ENCODE measurements at regions not wholly inside any gene's neighbourhood (a gene's known extent, or its start where the extent isn't known, plus 50 kb on each side); places are given as distances from the start of the nearest gene placed in this dataset.
A peak's percentile ranks its signal among the peaks of the same experiment; 100 is the strongest.

DNA sequence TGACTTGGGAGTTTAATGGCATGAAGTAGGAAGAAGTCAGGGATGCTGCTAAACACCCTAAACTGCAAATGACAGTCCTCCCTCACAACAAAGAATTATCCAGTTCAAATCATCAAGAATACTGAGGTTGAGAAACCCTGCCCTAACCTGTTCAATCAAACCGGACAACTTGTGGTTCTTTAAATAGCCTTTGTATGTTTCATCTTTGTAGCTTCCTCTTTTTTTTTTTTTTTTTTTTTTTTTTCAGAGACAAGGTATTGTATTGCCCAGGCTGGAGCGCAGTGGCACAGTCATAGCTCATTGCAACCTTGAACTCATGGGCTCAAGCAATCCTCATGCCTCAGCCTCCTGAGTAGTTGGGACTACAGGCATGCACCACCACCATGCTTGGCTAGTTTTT is 52.5 kb upstream of the TTC29 start:
- no peak for DNase-seq

DNA sequence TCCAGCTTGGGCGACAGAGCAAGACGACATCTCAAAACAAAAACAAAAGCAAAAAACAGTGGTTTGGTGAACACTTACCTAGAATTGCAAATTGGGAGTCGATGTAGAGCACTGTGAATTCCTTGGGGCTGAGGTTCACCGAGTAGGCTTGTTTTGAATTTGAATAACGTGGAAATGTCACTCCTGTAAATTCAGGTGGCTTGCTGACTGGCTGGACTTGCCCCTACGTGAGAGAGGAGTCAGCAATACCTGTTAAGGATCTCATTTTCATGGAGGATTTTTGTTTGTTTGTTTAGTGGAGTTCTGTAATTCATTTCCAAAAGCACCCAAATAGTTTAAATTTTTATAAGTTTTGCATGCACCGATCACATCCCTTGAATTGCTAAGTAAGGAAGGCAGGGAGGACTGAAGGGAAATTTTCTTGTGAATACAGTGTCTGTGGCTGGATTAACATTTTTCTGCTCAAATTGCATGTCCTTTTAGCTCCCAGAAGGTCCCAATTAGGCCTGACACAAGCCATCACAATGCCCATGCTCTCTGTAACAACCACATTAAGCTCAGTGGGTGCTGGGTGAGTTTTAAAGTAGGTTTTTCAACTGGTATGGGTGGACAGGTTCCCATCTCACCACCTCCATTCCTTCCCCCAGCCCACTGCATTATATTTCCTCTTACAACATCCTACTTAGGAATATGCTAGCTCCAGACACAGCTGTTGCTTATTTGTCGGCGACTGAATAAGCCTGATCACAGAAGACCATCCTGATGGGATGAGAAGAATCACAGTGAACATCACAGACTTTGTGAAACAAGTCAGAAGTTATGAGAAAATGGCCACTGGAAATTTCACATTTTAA is 58.5 kb upstream of the TTC29 start:
- no peak for DNase-seq

DNA sequence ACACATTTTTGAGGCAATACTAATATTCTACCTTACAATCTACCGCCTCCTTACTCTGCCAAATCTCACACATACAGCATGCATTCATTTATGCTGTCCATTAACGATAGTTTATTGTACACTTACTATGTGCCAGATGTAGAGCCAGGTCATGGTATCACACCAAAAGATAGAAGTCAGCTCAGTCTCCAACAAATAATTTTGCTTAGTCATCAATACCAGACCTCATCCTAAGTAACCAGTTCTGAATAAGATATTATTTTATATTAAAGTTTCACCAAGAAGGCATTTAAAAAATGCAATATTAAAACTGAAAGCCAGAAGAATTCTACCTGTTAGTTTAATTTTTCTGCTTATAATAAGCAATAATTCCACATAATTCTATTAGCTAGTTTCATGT is 60.6 kb upstream of the TTC29 start:
- no peak for DNase-seq

DNA sequence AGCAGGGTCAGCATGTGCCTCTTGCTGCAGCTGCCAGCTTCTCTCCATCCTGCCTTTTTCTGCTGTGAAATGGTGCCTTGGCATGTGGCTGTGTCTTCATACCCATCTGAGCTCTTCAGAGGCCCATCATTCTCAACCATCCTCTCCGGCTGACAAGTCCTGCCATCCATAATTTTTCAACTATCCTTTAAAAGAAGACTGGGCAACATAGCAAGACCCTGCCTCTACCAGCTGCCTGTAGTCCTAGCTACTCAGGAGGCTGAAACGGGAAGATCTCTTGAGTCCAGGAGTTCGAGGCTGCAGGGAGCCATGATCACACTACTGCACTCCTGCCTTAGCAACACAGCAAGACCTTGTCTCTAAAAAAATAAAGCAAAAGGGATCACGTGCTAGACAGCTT is 64.2 kb upstream of the TTC29 start:
- no peak for DNase-seq

DNA sequence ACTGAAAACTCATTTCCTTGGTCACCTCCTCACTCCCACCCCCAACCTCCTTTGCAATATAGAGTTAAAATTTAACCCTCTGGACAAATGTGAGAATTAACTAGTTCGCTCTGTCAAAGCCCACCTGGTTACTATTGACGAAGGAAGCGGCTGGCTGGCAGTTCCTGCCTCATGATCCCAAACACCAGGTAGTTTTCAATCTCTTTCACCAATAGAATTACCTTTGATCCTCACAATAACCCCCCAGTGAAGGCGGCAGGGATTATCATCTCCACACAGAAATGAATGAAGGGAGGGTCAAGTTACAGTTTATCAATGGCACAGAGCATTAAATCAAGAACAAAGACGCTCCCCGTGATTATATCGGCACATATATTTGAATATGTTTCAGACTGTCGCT is 65.7 kb upstream of the TTC29 start:
- no peak for DNase-seq

DNA sequence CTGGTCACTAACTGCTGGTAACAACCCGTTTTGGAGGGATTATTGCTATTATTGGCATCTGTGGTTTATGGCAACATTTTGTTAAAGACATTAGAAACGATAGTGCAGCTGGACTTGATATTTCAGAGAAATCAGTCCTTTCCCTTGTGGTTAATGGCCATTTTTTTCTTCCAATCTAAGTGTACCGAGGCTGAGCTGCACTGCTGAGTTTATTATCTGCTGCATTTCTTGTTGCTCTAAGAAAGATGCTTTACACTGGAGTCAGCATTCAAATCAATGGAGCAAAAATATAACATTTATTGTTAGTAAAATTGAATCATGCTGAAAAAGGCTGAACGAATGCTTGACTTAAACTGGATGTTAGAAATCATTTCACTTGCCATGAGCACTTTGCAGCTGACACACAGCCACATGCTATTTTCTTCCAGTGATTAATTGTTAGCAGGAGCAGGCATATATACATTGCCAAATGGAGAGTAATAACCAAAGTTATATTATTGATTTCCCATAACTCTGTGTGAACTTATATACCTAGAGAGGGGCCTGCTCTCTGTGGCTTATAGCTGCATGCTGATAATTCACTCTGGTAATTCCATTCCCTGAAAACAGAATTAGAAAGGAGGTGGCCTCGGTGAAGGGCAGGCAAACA is 66.5 kb upstream of the TTC29 start:
- no peak for DNase-seq

DNA sequence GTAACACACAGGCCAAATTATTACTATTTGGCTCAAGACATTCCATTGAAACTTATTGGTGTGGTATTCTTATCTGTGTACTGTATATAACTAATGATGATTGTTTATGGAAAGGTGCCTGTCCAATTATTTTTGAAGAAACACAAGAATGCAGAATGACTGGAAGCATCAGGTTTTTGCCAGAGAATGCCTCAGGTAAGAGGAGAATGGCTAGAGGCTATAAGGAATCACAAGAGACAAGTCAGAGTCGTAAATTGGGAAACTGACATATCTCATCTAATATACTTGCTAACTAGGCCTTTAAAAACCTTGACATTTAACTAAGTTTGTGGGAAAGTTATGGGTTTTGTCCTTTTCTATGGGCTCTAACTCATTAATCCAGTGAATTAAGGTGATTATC is 69.3 kb upstream of the TTC29 start:
- no peak for DNase-seq

DNA sequence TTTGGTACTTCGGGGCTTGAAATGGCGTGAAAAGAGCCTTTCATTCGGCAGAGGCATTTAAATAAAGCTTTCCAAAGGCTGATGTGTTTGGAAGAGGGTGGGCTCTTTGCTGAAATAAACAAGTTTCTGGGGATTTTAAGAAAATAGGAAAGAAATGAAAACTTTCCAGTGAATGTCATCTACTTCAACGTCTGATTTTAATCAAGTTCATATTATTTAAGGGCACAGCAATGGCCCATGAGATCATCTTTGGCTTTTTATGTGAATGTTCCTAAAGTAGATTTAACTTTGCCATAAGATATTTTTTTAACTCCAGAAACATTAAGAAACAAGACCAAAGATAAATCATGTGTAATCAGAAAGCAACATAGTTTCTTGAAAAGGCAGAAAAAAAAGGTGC is 69.8 kb upstream of the TTC29 start:
- no peak for DNase-seq

DNA sequence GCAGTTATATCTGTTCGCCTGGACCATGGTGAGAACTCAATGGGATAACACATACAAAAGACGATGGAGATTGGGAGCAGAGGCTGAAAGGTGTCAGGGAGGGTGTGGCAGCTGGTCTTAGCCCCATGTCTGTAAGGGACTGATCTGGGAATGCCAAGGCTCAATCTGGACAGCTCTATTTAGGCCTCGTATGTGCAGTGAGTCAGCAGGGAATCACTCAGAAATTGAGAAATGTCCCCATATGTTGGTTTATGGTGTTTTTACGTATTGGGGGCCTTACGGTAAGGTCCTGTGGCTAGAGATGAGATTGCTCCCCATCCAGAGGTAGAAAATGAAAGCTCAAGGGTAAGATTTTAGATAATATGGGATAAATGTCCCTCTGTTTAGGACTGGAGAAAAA is 71.4 kb upstream of the TTC29 start:
- no peak for DNase-seq

DNA sequence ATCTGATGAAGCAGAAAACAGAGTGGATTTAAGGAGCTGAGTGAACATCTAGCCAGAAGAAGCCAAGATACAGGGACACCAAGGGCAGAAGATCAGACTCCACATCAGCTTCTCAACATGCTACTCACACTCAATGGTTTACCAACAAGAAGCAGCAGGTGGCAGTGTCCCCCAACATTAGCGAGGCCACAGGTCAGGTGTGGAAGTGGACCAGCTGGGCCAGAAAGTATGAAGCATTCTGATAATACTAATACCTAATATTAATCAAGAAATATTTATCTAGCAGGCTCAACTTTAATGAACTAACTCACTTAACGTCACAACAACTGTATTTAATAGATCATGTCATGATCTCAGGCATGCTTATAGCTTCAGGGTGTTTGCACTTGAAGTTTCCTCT is 73.4 kb upstream of the TTC29 start:
- peak; percentile 74 for DNase-seq

DNA sequence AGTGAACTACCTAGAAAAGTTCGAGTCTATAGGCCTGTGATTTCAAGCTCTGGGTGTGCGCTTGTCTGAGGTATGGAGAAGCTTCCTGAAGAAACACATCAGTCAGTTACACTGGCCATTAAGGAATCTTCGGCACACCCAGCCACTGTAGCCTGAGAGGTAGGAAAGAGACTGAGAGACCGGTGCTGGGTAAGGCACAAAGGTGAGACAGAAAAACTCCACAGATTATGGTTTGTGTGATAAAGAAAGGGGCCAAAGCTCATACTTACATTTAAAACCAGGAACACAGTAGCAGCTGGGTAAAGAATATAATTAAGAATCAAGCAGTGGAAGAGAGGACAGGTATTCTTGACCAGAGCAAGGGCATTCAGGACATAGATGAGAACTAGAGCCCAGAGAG is 74.8 kb upstream of the TTC29 start:
- no peak for DNase-seq

DNA sequence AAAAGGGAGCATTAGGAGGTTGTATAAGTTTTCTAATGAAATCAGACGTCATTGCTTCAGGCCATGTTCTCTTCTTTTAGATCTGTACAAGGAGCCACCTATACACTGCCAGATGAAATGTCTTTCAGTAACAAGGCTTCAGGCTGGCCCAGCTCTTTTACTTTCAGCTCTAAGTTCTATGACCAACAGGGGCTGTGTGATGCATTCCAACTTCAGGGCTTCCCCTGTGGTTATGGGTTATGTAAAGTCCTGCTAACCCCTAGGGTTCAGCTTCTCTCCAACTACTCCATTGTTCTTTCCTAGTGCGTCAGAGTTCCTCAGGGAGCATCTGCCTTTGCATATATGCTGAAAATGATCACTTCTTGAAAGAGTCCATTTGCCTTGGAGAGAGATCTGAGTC is 79.4 kb upstream of the TTC29 start:
- no peak for DNase-seq

DNA sequence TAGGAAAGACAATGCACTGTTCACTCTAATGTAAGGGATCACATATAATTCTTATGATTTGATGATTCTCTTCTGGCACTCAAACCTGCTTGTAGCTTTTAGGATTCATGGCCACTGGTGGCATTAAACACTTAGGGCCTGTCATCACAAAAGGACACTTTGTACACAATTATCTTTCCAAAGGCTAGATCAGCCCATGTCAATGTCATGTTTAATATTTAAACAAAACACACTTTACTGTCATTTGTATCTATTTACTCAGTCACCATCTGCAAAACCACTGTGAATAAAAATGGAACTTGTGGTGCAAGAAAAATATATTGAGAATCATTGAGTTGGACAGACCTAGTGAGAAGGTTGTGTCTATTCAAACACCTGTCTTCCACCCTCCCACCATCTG is 83.6 kb upstream of the TTC29 start:
- no peak for DNase-seq

DNA sequence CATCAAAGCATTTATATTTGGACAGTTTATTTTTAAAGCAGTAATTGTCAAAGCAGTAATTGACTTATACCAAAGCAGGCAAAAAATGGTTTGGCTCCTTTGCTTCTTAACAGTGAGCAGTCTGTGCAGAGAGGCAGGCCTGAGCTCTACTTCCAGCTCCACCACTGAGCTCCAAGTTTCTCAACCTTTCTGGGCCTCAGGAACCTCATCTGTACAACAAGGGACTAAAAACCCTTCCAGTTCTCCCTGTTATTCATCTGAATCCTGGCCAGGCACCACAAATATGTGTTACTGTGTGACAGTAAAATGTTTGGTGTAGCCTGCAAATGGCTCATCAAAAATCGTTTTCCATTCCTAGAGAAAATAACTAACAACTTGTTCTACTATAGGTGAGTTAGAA is 88.7 kb upstream of the TTC29 start:
- DNase-seq = no peak

DNA sequence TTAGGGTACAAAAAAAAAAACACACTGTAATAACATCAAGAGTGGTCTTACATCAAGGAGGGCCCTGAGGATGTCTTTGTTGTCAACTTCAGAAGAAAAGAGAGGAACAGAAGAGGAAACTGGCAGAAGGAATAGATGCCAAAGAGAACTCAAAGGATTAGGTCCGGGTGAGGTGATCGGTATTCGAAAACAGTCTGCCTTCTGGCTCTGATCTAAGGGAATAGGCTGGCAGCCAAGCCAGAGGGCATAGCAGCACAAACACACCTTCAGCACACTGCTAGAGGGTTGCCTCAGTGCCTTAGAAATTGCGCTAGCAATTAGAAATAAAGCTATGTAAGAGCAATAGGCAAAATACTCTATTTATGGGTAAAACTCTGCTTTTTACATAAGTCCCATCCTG is 91.4 kb upstream of the TTC29 start:
- DNase-seq = no peak

DNA sequence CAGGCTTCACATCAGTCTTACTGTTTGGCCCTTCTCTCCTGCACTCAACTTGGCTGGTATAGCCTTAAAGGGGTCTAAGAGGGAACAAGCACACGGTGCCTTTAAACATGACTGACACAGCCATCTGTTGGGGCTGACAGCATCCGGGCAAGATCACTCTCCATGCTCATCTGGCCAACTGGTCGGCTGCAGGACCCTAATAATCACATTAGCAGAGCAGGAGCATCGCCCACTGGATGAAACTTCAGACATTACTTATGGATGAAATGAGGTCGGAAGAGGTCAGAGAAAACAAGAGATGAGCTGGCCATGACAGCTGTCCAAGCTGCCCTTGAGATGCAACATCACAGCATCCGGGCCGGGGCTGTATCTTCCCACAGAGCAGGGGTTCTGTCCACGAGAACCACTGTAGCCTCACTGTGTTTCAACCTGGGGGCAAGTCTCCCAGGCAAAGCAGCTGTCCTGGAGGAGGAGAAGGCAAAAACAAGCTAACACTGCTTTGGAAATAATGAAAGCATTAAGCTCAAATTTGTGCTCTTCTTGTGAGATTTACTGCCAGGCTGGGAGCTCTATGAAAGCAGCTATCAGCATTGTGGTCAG is 94.4 kb upstream of the TTC29 start:
- DNase-seq = no peak

DNA sequence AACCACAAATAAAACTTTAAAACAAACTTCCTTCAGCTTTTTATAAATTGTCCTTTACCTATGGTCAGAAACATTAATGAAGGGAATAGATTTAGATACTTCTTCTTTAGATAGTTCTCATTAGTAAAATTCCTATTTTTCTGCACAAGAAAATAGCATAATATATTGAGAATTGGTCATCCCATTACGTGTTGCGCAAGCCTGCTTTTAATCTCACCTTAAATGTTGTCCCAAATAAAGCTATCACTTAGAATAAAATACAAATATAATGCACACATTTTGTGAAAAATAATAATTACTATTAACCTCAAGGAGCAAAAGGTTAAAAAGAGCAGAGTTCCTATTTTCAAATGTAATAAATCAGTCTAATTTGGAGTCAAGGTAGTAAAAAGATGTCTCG is 95.2 kb upstream of the TTC29 start:
- no peak for DNase-seq

DNA sequence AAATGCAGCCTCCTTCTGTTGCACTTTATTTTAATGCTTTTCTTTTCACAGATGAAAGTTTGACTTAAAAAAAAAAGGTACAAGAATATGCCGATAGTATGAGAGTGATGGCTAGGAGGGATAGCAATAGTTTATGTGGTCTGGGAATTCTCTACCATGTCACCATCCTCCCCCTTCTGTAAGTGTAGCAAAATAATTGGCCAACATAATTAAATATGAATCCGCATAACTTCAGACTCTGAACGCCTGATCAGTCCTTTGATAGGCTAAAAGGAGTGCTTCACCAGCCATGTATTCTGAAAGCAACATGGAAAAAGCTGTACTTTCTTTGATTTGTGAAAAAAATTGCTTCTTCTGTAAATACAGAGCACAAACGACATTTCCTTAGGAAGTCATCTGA is 95.7 kb upstream of the TTC29 start:
- DNase-seq = no peak

DNA sequence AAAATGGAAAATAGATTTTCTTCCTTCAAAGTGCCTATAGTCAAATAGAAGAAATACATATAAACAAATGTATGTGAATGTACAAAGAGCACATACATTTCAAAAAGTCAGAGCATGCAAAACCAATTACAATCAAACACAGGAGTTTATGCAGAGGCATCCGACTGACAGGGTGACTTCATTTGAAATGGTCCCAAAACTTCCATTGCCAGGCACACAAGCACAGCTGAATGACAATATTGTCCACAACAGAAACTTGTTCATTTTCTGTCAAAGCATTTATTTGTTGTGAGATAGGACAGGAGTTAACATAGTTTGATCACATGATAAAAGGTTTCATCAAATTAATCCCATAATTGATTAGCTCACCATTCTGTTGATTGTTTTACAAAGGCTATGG is 96.4 kb upstream of the TTC29 start:
- no peak for DNase-seq

DNA sequence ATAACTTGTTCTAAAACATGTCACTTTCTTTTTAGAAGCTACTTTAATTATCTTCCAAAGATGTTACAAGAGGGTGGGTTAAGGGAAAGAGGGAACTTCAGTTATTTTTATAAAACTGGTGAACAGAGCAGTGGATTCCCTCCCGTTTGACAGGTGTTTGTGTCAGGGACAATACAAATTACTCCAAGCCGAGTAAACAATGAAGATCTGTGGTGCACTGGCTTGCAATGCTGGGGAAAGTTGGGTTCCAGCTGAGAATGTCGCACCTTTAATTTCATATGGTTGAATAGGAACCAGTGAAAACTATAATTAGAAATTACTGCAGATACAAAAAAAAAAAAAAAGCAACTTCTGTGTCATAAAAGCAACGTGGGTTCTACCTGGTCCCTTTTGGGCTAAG is 98.6 kb upstream of the TTC29 start:
- DNase-seq = no peak

DNA sequence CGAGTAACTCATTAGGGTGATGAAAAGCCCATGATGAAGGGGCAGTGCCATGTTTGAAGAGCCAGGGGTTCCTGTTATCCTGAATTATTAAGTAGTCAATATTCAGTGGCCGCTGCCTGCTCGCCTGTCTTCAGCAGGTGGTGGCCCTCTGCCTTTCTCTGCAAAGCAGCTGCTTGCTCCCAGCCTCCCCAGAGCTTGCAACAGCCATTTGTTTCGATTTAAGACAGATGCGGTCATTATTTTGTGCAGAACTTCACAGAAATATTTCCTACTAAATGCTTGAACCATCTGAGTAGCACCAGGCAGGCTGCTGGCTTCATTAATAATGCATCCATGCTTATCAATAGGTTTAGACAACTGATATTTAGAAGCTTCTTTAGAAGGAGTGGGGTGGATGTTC is 104.3 kb upstream of the TTC29 start:
- no peak for DNase-seq

DNA sequence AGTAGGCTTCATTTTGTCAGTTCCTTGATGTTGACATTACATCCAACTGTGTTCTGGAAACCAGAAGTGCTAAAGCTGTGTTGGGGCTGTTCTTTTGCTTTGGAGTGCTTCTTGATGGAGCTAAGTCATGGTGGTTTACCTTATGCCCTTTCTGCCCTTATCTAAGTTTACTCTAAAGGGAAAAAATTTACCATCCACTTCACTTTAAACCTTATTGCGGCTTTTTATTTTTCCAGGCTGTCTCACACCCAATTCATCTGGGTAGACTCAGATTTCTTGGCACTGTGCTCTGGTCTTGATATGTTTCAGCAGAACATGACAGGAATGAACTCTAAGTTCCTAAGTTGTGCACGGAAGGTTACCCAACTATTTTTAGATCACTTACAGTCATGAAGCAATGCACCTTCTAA is 104.7 kb upstream of the TTC29 start:
- no peak for DNase-seq

DNA sequence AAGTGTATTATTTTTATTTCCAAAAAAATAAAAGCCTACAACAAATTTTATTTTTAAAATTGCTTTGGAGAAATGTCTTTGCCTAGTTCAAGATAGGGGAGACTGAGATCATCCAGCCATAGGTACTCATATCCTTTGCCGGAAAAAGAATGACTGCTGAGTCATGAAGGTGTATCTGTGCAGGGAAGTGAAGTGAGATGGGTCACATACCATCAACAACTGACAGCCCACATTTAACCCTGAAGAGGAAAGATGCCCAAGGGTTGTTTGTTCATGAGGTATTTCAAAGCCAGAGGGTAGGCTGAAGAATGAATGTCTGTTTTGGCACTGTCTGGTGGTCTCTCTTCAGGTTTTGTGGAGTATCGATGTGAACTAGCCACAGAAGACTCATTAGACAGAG is 106.7 kb upstream of the TTC29 start:
- no peak for DNase-seq

DNA sequence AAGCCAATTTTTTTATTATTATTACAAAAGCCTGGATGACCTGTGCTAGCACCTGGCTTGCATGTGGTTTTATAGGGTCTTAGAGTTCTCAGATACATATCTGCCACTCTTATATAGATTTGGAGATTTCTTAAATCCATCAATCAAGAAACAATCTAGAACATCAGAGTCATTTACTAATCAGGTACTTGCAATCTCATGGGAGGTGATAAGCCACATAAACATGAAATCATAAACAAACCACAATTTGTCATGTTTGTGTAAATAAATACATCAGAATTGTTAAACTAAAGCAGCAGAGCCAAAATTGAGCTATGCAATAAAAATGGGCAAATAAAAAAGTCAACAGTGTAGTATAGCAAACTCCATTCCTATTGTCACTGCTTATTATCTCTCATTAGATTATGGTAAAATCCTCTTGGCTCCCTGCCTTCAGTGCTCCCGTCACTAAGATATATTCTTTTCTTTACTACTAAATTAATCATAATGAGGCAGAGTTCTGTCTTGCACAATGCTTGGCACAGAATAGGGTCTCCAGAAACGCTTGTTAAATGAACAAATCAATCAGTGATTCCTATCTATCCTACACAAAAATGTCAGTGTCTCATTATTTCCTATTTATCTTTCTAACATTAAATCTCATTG is 108.7 kb upstream of the TTC29 start:
- DNase-seq = no peak
